Cardiac muscle cell (in vitro differentiated cells and primary cell): ENCODE measurements at regions not wholly inside any gene's neighbourhood (a gene's known extent, or its start where the extent isn't known, plus 50 kb on each side); places are given as distances from the start of the nearest gene placed in this dataset.

Experiments used
- DNase-seq, 2 donors: peaks; one replicate each; pipeline versions ENCODE4 v3.0.0 to v3.0.0-alpha.2; 2010 to 2017; ENCODE audit warnings: low read depth in 1 of 2, low spot score in 1 of 2
- H3K27ac ChIP-seq: fragments of 200-600 bp; sonication (generic); 2 replicates; pipeline ENCODE4 v1.5.1; 2016
- H3K27me3 ChIP-seq: fragments of 200-600 bp; sonication (generic); 2 replicates; pipeline ENCODE4 v1.6.0; 2016; ENCODE audit warnings: control low read depth
- H3K36me3 ChIP-seq: fragments of 200-600 bp; sonication (generic); 2 replicates; pipeline ENCODE4 v1.5.1; 2016; ENCODE audit warnings: control low read depth
- H3K4me1 ChIP-seq: fragments of 200-600 bp; sonication (generic); 2 replicates; pipeline ENCODE4 v1.8.1; 2017; ENCODE audit warnings: low read depth, mild to moderate bottlenecking, mixed run types
- H3K4me3 ChIP-seq: fragments of 200-600 bp; sonication (generic); 2 replicates; pipeline ENCODE4 v1.5.1; 2016; ENCODE audit warnings: mild to moderate bottlenecking
- H3K9me3 ChIP-seq: fragments of 200-600 bp; sonication (generic); 2 replicates; pipeline ENCODE4 v1.5.1; 2017; ENCODE audit warnings: low read depth, mild to moderate bottlenecking, control low read depth
- TF ChIP-seq, protein P1 (sequence below): IDR thresholded peaks from 2 replicates; pipeline ENCODE4 v1.5.1; 2012; ENCODE audit warnings: low read depth, mild to moderate bottlenecking, low read length

GRCh38 chr4:23062188-23062587 lies 369.5 kb downstream of the GBA3 start:
- Histone ChIP-seq H3K4me3 (no peak overlapping the region), H3K27me3 (no peaks in the 10 kb centered on the region), H3K36me3 (no peaks in the 10 kb centered on the region), H3K4me1 (no peaks in the 10 kb centered on the region), H3K27ac (no peak overlapping the region), H3K9me3 (no peaks in the 10 kb centered on the region)
- TF ChIP-seq, protein P1, sequence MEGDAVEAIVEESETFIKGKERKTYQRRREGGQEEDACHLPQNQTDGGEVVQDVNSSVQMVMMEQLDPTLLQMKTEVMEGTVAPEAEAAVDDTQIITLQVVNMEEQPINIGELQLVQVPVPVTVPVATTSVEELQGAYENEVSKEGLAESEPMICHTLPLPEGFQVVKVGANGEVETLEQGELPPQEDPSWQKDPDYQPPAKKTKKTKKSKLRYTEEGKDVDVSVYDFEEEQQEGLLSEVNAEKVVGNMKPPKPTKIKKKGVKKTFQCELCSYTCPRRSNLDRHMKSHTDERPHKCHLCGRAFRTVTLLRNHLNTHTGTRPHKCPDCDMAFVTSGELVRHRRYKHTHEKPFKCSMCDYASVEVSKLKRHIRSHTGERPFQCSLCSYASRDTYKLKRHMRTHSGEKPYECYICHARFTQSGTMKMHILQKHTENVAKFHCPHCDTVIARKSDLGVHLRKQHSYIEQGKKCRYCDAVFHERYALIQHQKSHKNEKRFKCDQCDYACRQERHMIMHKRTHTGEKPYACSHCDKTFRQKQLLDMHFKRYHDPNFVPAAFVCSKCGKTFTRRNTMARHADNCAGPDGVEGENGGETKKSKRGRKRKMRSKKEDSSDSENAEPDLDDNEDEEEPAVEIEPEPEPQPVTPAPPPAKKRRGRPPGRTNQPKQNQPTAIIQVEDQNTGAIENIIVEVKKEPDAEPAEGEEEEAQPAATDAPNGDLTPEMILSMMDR, result no peak
- no peak for DNase-seq

DNA sequence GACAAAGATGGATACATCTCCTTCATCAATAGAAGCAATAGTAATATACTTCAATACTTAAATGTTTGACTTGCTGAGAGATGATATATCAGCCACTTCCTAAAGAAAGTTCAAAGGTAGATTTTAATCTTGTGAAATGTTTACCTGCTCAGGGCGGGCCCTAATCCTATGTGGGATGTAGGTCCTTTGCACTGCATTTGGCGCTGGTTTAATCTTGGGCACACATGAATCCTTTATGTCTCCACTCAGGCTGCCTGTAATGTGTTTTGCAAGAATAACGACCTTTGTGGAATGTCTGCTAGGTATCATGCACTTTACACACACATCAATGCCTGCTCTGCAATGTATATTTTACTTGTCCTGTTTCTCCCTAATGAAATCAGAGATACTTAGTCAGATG lies 368.7 kb downstream of the GBA3 start:
- TF ChIP-seq, protein P1, result no peak
- no peak for DNase-seq
- H3K27ac ChIP-seq, result no peak overlapping the region
- H3K36me3 ChIP-seq, result no peaks in the 10 kb centered on the region
- H3K4me3 ChIP-seq, result no peak overlapping the region
- H3K27me3 ChIP-seq, result no peaks in the 10 kb centered on the region
- no peaks in the 10 kb centered on the region for H3K4me1 ChIP-seq
- H3K9me3 ChIP-seq, result no peaks in the 10 kb centered on the region

DNA sequence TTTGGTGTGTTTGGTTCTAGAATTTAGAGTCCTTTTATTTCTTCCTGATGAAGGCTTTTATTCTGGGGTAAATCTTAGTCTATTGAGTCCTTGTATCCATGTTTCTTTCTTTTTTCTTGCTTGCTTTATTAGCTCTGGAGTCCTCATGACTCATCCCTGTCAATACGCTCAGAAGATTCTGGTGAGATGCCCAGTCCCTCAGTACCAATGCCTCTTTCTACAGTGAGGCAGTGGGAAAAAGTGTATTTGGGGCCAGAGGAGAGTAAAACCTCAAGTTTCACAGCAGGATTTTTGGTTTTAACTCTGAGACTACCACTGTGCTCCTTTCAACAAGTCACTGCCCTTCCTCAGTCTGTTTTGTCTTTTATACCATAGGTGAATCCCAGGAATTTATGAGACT lies 368.0 kb downstream of the GBA3 start:
- TF ChIP-seq, protein P1, result no peak
- Histone ChIP-seq H3K9me3 (no peaks in the 10 kb centered on the region), H3K27ac (no peak overlapping the region), H3K4me3 (no peak overlapping the region), H3K36me3 (no peaks in the 10 kb centered on the region), H3K4me1 (no peaks in the 10 kb centered on the region), H3K27me3 (no peaks in the 10 kb centered on the region)
- no peak for DNase-seq

DNA sequence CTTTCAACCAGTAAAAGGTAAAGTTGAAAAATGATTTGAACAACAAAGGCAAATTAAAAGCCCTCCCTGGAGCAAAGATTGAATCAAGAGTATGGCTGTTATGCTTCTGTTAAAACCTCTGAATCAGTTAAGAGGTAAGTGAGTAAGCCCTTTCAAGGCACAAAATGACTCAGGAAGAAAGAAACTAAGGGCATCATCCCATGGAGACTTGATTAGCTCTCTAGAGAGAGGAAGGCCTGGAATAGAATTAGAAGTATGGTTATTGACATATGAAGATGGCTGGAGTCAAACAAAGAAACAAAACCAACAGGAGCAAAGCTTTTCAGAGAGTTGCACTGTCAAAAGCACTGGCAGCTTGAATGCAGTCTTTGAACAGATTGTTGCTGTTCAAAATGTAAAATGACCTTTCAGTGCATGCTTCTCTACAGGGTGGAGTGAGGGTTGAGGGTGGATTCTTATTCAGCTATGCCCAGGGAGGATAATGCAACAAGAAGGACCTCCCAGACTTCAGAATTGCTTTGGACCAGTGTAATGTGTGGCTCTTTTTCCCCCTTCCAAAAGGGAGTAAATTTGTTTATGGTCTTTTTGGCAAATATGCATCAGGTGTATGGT lies 365.5 kb downstream of the GBA3 start:
- H3K27ac ChIP-seq, result no peak overlapping the region
- H3K4me3 ChIP-seq, result no peak overlapping the region
- no peaks in the 10 kb centered on the region for H3K4me1 ChIP-seq
- TF ChIP-seq, protein P1, result no peak
- H3K36me3 ChIP-seq, result no peaks in the 10 kb centered on the region
- no peaks in the 10 kb centered on the region for H3K9me3 ChIP-seq
- H3K27me3 ChIP-seq, result no peaks in the 10 kb centered on the region
- no peak for DNase-seq

GRCh38 chr4:23041501-23041900 lies 348.8 kb downstream of the GBA3 start:
- DNase-seq, result no peak
- Histone ChIP-seq H3K27ac (no peak overlapping the region), H3K36me3 (no peaks in the 10 kb centered on the region), H3K9me3 (no peaks in the 10 kb centered on the region), H3K27me3 (no peaks in the 10 kb centered on the region), H3K4me1 (no peaks in the 10 kb centered on the region), H3K4me3 (no peak overlapping the region)
- TF ChIP-seq, protein P1, result no peak
